ENCODE measurements at regions not wholly inside any gene's neighbourhood (a gene's known extent, or its start where the extent isn't known, plus 50 kb on each side); places are given as distances from the start of the nearest gene placed in this dataset.
"Not testable (repeated sequence)": the region's sequence is repeated elsewhere in the genome, so short reads cannot be mapped to it uniquely, and the experiment has no call there.

GRCh38 chr3:167057581-167057980 is 322.5 kb downstream of the ZBBX start:
- H3K27ac ChIP-seq (ENCODE audit: low read depth, low read length, severe bottlenecking), result no peak overlapping the region
- no peak overlapping the region for H3K4me3 ChIP-seq (ENCODE audit: extremely low read depth, insufficient read depth, low read length, poor library complexity, severe bottlenecking)
- H3K4me1 ChIP-seq (ENCODE audit: control insufficient read depth, insufficient read depth, low read length, poor library complexity, severe bottlenecking), result no peaks in the 10 kb centered on the region
- 86% methylated on average over 1 of the region's 1 CpG for WGBS, 2 experiments (ENCODE audit: insufficient coverage in 2 of 2)
- H3K36me3 ChIP-seq (ENCODE audit: control insufficient read depth, insufficient read depth, low read length), result no peaks in the 10 kb centered on the region
- H3K9me3 ChIP-seq (ENCODE audit: control insufficient read depth, low read length), result no peaks in the 10 kb centered on the region

GRCh38 chr3:167054926-167055325 is 325.2 kb downstream of the ZBBX start:
- no peak overlapping the region for H3K4me3 ChIP-seq (ENCODE audit: extremely low read depth, insufficient read depth, low read length, poor library complexity, severe bottlenecking)
- H3K4me1 ChIP-seq (ENCODE audit: control insufficient read depth, insufficient read depth, low read length, poor library complexity, severe bottlenecking), result no peaks in the 10 kb centered on the region
- no peaks in the 10 kb centered on the region for H3K9me3 ChIP-seq (ENCODE audit: control insufficient read depth, low read length)
- 83 to 86% methylated on average over 1 of the region's 2 CpGs for WGBS, 2 experiments (ENCODE audit: insufficient coverage in 2 of 2)
- no peaks in the 10 kb centered on the region for H3K36me3 ChIP-seq (ENCODE audit: control insufficient read depth, insufficient read depth, low read length)
- no peak overlapping the region for H3K27ac ChIP-seq (ENCODE audit: low read depth, low read length, severe bottlenecking)

GRCh38 chr3:167051421-167051820 is 328.7 kb downstream of the ZBBX start:
- 50% methylated on average over 1 of the region's 4 CpGs; no CpG with 5 or more reads in 1 of the 2 experiments for WGBS, 2 experiments (ENCODE audit: insufficient coverage in 2 of 2)
- Histone ChIP-seq H3K36me3 (ENCODE audit: control insufficient read depth, insufficient read depth, low read length) (no peaks in the 10 kb centered on the region), H3K4me3 (ENCODE audit: extremely low read depth, insufficient read depth, low read length, poor library complexity, severe bottlenecking) (no peak overlapping the region), H3K27ac (ENCODE audit: low read depth, low read length, severe bottlenecking) (no peak overlapping the region), H3K9me3 (ENCODE audit: control insufficient read depth, low read length) (no peaks in the 10 kb centered on the region), H3K4me1 (ENCODE audit: control insufficient read depth, insufficient read depth, low read length, poor library complexity, severe bottlenecking) (no peaks in the 10 kb centered on the region)

- WGBS, 2 experiments (ENCODE audit: insufficient coverage in 2 of 2), result no CpG with 5 or more reads among the region's 2 CpGs
- H3K27ac ChIP-seq (ENCODE audit: low read depth, low read length, severe bottlenecking), result no peak overlapping the region
Observed at GRCh38 chr3:167033866-167034265, 346.2 kb downstream of the ZBBX start.

GRCh38 chr3:167032267-167032876 is 347.7 kb downstream of the ZBBX start:
- Histone ChIP-seq H3K36me3 (ENCODE audit: control insufficient read depth, insufficient read depth, low read length) (no peaks in the 10 kb centered on the region), H3K27ac (ENCODE audit: low read depth, low read length, severe bottlenecking) (no peak overlapping the region), H3K4me1 (ENCODE audit: control insufficient read depth, insufficient read depth, low read length, poor library complexity, severe bottlenecking) (peaks cover 3% of the 10 kb centered on the region), H3K9me3 (ENCODE audit: control insufficient read depth, low read length) (no peaks in the 10 kb centered on the region), H3K4me3 (ENCODE audit: extremely low read depth, insufficient read depth, low read length, poor library complexity, severe bottlenecking) (no peak overlapping the region)
- WGBS, 2 experiments (ENCODE audit: insufficient coverage in 2 of 2), result 60 to 82% methylated on average over 1 to 2 of the region's 5 CpGs

More at GRCh38 chr3:167033866-167034265, 346.2 kb downstream of the ZBBX start:
- no peaks in the 10 kb centered on the region for H3K36me3 ChIP-seq (ENCODE audit: control insufficient read depth, insufficient read depth, low read length)
- H3K4me3 ChIP-seq (ENCODE audit: extremely low read depth, insufficient read depth, low read length, poor library complexity, severe bottlenecking), result no peak overlapping the region
- no peaks in the 10 kb centered on the region for H3K9me3 ChIP-seq (ENCODE audit: control insufficient read depth, low read length)
- peaks cover 3% of the 10 kb centered on the region for H3K4me1 ChIP-seq (ENCODE audit: control insufficient read depth, insufficient read depth, low read length, poor library complexity, severe bottlenecking)

GRCh38 chr3:167031364-167032049 is 348.6 kb downstream of the ZBBX start:
- Histone ChIP-seq H3K4me1 (ENCODE audit: control insufficient read depth, insufficient read depth, low read length, poor library complexity, severe bottlenecking) (peaks cover 3% of the 10 kb centered on the region), H3K27ac (ENCODE audit: low read depth, low read length, severe bottlenecking) (no peak overlapping the region), H3K9me3 (ENCODE audit: control insufficient read depth, low read length) (no peaks in the 10 kb centered on the region), H3K4me3 (ENCODE audit: extremely low read depth, insufficient read depth, low read length, poor library complexity, severe bottlenecking) (no peak overlapping the region), H3K36me3 (ENCODE audit: control insufficient read depth, insufficient read depth, low read length) (no peaks in the 10 kb centered on the region)
- WGBS, 2 experiments (ENCODE audit: insufficient coverage in 2 of 2), result 79 to 87% methylated on average over 3 to 5 of the region's 12 CpGs

GRCh38 chr3:167030082-167030725 is 349.9 kb downstream of the ZBBX start:
- no peak overlapping the region for H3K27ac ChIP-seq (ENCODE audit: low read depth, low read length, severe bottlenecking)
- H3K9me3 ChIP-seq (ENCODE audit: control insufficient read depth, low read length), result no peaks in the 10 kb centered on the region
- peaks cover 3% of the 10 kb centered on the region for H3K4me1 ChIP-seq (ENCODE audit: control insufficient read depth, insufficient read depth, low read length, poor library complexity, severe bottlenecking)
- H3K4me3 ChIP-seq (ENCODE audit: extremely low read depth, insufficient read depth, low read length, poor library complexity, severe bottlenecking), result no peak overlapping the region
- 50 to 67% methylated on average over 1 to 2 of the region's 4 CpGs for WGBS, 2 experiments (ENCODE audit: insufficient coverage in 2 of 2)
- H3K36me3 ChIP-seq (ENCODE audit: control insufficient read depth, insufficient read depth, low read length), result no peaks in the 10 kb centered on the region

GRCh38 chr3:167019503-167019902 is 360.6 kb downstream of the ZBBX start:
- H3K9me3 ChIP-seq (ENCODE audit: control insufficient read depth, low read length); H3K27ac ChIP-seq (ENCODE audit: low read depth, low read length, severe bottlenecking); H3K4me1 ChIP-seq (ENCODE audit: control insufficient read depth, insufficient read depth, low read length, poor library complexity, severe bottlenecking); H3K4me3 ChIP-seq (ENCODE audit: extremely low read depth, insufficient read depth, low read length, poor library complexity, severe bottlenecking); H3K36me3 ChIP-seq (ENCODE audit: control insufficient read depth, insufficient read depth, low read length): not testable (repeated sequence)
- 86% methylated on average over 1 of the region's 2 CpGs; no CpG with 5 or more reads in 1 of the 2 experiments for WGBS, 2 experiments (ENCODE audit: insufficient coverage in 2 of 2)

GRCh38 chr3:167018591-167019111 is 361.4 kb downstream of the ZBBX start:
- not testable (repeated sequence) for H3K4me1 ChIP-seq (ENCODE audit: control insufficient read depth, insufficient read depth, low read length, poor library complexity, severe bottlenecking); H3K9me3 ChIP-seq (ENCODE audit: control insufficient read depth, low read length); H3K27ac ChIP-seq (ENCODE audit: low read depth, low read length, severe bottlenecking); H3K4me3 ChIP-seq (ENCODE audit: extremely low read depth, insufficient read depth, low read length, poor library complexity, severe bottlenecking); H3K36me3 ChIP-seq (ENCODE audit: control insufficient read depth, insufficient read depth, low read length)
- 88 to 91% methylated on average over 10 to 13 of the region's 34 CpGs for WGBS, 2 experiments (ENCODE audit: insufficient coverage in 2 of 2)

- H3K4me3 ChIP-seq (ENCODE audit: extremely low read depth, insufficient read depth, low read length, poor library complexity, severe bottlenecking), result no peak overlapping the region
- WGBS, 2 experiments (ENCODE audit: insufficient coverage in 2 of 2), result no CpG with 5 or more reads among the region's 1 CpG
- no peak overlapping the region for H3K27ac ChIP-seq (ENCODE audit: low read depth, low read length, severe bottlenecking)
Observed at GRCh38 chr3:167012691-167013090, 367.4 kb downstream of the ZBBX start.

GRCh38 chr3:167008791-167009190 is 371.3 kb downstream of the ZBBX start:
- no peaks in the 10 kb centered on the region for H3K4me1 ChIP-seq (ENCODE audit: control insufficient read depth, insufficient read depth, low read length, poor library complexity, severe bottlenecking)
- H3K36me3 ChIP-seq (ENCODE audit: control insufficient read depth, insufficient read depth, low read length), result no peaks in the 10 kb centered on the region
- no peaks in the 10 kb centered on the region for H3K9me3 ChIP-seq (ENCODE audit: control insufficient read depth, low read length)
- no peak overlapping the region for H3K4me3 ChIP-seq (ENCODE audit: extremely low read depth, insufficient read depth, low read length, poor library complexity, severe bottlenecking)
- H3K27ac ChIP-seq (ENCODE audit: low read depth, low read length, severe bottlenecking), result no peak overlapping the region

More at GRCh38 chr3:167012691-167013090, 367.4 kb downstream of the ZBBX start:
- Histone ChIP-seq H3K36me3 (ENCODE audit: control insufficient read depth, insufficient read depth, low read length) (no peaks in the 10 kb centered on the region), H3K9me3 (ENCODE audit: control insufficient read depth, low read length) (no peaks in the 10 kb centered on the region), H3K4me1 (ENCODE audit: control insufficient read depth, insufficient read depth, low read length, poor library complexity, severe bottlenecking) (no peaks in the 10 kb centered on the region)

All from mesodermal cell (in vitro differentiated cells).